ENCODE measurements at regions not wholly inside any gene's neighbourhood (a gene's known extent, or its start where the extent isn't known, plus 50 kb on each side); places are given as distances from the start of the nearest gene placed in this dataset.

DNA sequence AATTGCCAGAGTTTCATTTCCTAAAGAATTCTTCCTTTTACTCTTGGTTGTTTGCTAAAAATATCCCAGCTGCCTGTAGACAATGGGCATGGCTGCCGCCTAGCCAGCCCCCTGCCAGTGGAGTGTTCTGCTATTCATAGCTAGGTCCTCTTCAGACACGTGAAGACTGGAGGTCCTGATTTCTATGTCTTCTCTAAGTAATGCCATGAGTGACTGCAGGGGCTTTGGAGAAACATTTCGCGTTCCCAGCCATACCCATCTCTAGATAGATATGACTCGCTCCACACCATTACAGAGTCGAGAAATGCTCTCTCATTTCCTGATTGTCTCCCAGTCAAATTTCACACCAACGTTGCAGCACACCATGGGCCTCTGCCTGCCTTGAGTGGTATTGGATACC is 99.5 kb upstream of the BACE2 start:
- no peak for DNase-seq
- TF ChIP-seq GATA1 (IDR thresholded peaks at IDR 0.05; ENCODE audit: low read depth, low read length), result no peak
- no peak for TF ChIP-seq POLR2A (IDR thresholded peaks at IDR 0.05; ENCODE audit: low read length)

GRCh38 chr21:41068967-41069642 is 98.9 kb upstream of the BACE2 start:
- no peak for TF ChIP-seq POLR2A (IDR thresholded peaks at IDR 0.05; ENCODE audit: low read length)
- TF ChIP-seq GATA1 (IDR thresholded peaks at IDR 0.05; ENCODE audit: low read depth, low read length), result no peak
- DNase-seq, result peak; percentile 55 to 72

GRCh38 chr21:41070284-41070683 is 97.7 kb upstream of the BACE2 start:
- TF ChIP-seq POLR2A (IDR thresholded peaks at IDR 0.05; ENCODE audit: low read length), result no peak
- DNase-seq, result no peak

DNA sequence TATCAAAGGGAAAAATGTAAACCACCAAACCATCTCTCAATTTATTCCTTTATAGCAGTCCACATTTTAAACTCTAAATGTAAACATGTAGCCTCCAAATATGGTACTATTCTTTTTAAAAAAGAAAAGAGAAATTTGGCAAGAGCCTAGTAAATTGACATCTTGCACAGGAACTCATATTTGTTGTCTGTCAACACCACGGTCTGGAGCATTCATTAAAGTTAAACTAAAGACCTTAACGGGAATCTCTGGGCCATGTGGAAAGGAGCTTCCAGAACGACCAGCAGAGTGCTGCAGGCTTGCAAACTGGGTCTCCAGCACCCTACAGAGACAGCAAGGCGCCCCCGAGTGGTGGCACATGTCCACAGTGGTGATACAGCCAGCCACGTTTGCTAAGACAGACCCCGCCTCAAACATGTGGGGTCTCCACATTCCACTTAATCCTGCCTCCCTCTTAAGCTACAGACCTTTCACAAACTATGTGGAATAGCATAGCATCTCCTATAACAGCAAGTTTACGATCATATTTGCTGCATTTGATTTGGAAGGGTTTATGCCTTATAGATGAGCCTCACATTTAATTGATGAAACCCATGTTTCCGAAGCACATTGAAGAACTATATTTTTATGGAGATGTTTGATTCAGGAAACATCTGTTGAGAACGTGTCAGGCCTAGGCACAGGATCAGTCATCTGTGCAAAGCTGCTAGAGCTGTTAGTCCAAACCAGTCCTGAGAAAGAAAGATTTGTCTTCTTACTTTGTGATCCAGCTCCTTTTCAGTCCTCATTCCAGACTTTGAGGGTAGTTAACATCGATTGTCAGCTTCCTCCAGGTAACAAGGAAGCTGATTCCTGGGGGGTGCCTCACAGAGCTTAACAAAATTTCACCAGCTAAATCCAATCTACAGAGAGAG is 96.4 kb upstream of the BACE2 start:
- peak in 1 of 2 experiments; percentile 0 for DNase-seq
- TF ChIP-seq POLR2A (IDR thresholded peaks at IDR 0.05; ENCODE audit: low read length) (no peak), GATA1 (IDR thresholded peaks at IDR 0.05; ENCODE audit: low read depth, low read length) (no peak)

GRCh38 chr21:41073558-41073957 is 94.4 kb upstream of the BACE2 start:
- TF ChIP-seq POLR2A (IDR thresholded peaks at IDR 0.05; ENCODE audit: low read length) (no peak), GATA1 (IDR thresholded peaks at IDR 0.05; ENCODE audit: low read depth, low read length) (no peak)
- no peak for DNase-seq

DNA sequence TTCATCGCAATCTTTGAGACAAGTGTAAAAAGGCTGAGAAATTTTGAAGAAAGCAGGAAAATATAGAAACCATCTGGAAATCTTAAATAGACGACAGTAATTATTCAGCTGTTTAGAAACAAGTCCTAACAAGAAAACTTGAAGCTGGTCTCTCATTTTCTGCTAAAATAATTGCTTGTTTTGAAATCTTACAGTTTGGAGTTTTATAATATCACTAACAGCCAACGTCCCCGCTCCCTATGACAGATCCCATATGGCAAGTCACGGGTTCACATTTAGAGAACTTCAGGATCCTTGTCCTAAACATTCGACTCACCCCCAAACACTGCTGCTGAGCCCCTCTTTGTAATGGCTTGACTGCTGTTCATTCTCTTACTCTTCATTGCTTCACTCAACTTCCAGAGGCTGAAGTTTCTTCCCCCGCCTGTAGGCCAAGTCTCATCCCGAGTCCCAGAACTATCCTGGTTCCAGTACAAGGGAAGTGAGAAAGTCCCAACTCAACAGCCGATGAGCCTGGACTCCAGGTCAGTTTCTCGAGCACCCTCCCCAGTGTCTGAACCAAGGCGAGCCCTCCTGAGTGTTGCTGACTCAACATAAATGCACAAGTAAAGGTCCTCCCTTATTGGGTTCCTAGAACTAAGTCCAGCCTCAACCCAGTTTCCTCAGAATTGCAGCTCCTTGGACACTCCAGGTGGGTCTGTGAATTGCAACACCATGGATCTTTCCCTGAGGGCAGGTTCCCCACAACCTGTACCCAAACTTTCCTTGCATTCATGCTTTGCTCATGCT is 93.4 kb upstream of the BACE2 start:
- TF ChIP-seq POLR2A (IDR thresholded peaks at IDR 0.05; ENCODE audit: low read length) (no peak), GATA1 (IDR thresholded peaks at IDR 0.05; ENCODE audit: low read depth, low read length) (no peak)
- DNase-seq, result no peak

GRCh38 chr21:41075656-41076055 is 92.3 kb upstream of the BACE2 start:
- TF ChIP-seq GATA1 (IDR thresholded peaks at IDR 0.05; ENCODE audit: low read depth, low read length) (no peak), POLR2A (IDR thresholded peaks at IDR 0.05; ENCODE audit: low read length) (no peak)

GRCh38 chr21:41076064-41076463 is 91.9 kb upstream of the BACE2 start:
- TF ChIP-seq GATA1 (IDR thresholded peaks at IDR 0.05; ENCODE audit: low read depth, low read length) (no peak), POLR2A (IDR thresholded peaks at IDR 0.05; ENCODE audit: low read length) (no peak)

More at GRCh38 chr21:41075656-41076055, 92.3 kb upstream of the BACE2 start:
- DNase-seq, result no peak

DNA sequence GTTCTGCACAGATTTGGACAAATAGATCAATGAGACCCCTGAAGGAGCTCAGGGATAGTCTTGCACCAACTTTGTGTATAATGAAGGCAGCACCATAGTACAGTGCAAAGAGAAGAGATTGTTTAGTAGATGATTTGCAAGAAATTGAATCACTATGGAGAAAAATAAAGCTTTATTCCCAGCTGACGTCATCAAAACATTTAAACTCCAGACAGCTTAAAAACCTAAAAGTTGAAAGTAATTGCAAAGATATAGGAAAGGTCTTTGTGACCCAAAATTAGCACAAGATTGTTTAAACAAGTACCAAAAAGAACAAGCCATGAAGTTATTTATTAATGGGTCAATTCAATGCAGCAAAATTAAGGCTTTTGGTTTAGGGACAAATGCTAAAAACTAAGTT is 88.8 kb upstream of the BACE2 start:
- DNase-seq, result no peak
- no peak for TF ChIP-seq POLR2A (IDR thresholded peaks at IDR 0.05; ENCODE audit: low read length)
- TF ChIP-seq GATA1 (IDR thresholded peaks at IDR 0.05; ENCODE audit: low read depth, low read length), result no peak

More at GRCh38 chr21:41076064-41076463, 91.9 kb upstream of the BACE2 start:
- DNase-seq, result no peak

DNA sequence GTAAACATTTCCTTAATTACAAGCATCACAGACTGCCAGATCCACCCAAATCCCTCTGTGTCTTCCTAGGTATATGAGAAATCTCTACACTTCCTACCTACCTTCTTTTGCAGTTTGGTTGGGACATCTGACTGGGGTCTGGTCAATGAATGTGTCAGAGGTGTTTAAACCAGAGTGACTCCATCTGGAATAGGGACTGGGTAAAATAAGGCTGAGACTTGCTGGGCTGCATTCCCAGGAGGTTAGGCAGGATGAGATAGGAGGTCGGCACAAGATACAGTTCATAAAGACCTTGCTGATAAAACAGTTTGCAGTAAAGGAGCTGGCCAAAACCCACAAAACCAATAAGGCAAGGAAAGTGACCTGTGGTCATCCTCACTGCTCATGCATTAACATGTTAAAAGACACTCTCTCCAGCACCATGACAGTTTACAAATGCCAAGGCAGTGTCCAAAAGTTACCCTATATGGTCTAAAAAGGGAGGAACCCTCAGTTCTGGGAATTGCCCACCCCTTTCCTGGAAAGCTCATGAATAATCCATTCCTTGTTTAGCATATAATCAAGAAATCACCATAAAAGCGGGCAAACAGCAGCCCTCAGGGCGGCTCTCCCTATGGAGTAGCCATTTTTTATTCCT is 87.4 kb upstream of the BACE2 start:
- no peak for DNase-seq
- TF ChIP-seq GATA1 (IDR thresholded peaks at IDR 0.05; ENCODE audit: low read depth, low read length), result no peak

DNA sequence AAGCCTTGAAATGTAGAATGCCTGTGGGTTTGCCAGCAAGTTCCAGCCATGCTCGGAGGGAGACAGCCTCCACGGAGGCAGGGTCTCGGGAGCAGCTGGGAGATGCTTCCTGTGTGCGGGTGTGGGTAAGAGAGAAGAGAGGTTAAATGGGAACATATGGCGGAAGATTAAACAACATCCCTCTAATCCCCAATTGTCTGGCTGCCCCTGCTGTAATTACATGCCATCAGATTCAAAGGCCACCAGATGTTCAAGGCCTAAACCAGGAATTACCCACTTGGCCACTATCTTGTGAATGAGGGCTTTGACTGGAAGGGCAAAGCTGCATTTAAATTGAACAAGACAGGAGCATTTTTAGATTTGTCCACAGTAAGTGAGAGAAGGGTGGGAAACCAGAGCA is 81.4 kb upstream of the BACE2 start:
- no peak for DNase-seq
- TF ChIP-seq POLR2A (IDR thresholded peaks at IDR 0.05; ENCODE audit: low read length), result no peak
- TF ChIP-seq GATA1 (IDR thresholded peaks at IDR 0.05; ENCODE audit: low read depth, low read length), result no peak

DNA sequence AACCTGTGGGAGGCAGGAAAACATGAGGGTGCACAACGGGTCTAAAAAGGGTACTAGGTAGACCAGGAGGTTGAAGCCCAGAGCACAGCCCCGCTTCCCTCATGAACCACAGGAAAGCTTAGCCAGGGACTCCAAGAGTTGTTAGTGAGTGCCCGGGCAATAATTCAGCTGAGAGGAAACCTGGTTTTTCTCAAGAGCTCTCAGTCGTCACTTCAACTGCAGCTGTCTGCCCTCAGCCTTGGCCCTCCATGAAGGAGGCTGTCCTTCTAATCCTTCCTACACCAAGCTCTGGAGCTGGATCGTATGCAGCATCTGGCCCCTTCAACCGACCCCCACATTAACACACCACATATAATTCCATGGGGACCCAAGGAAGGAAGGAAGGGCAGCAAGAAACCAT is 77.0 kb upstream of the BACE2 start:
- TF ChIP-seq POLR2A (IDR thresholded peaks at IDR 0.05; ENCODE audit: low read length), result no peak
- TF ChIP-seq GATA1 (IDR thresholded peaks at IDR 0.05; ENCODE audit: low read depth, low read length), result no peak
- no peak for DNase-seq

- DNase-seq, result no peak
- TF ChIP-seq GATA1 (IDR thresholded peaks at IDR 0.05; ENCODE audit: low read depth, low read length) (no peak), POLR2A (IDR thresholded peaks at IDR 0.05; ENCODE audit: low read length) (no peak)
These were observed 76.3 kb upstream of the BACE2 start for GRCh38 chr21:41091616-41092015.

GRCh38 chr21:41092312-41092711 is 75.6 kb upstream of the BACE2 start:
- no peak for TF ChIP-seq GATA1 (IDR thresholded peaks at IDR 0.05; ENCODE audit: low read depth, low read length)
- no peak for TF ChIP-seq POLR2A (IDR thresholded peaks at IDR 0.05; ENCODE audit: low read length)
- no peak for DNase-seq

Measured in erythroblast (primary cell).